ENCODE measurements at regions not wholly inside any gene's neighbourhood (a gene's known extent, or its start where the extent isn't known, plus 50 kb on each side); places are given as distances from the start of the nearest gene placed in this dataset.

- no peak for DNase-seq (ENCODE audit: low read depth, low spot score)
Measured at GRCh38 chr4:31058656-31059055, 338.5 kb downstream of the PCDH7 start.

GRCh38 chr4:31059753-31060522 is 339.8 kb downstream of the PCDH7 start:
- no peak for DNase-seq (ENCODE audit: low read depth, low spot score)

GRCh38 chr4:31065086-31065485 is 344.9 kb downstream of the PCDH7 start:
- no peak for DNase-seq (ENCODE audit: low read depth, low spot score)

GRCh38 chr4:31068257-31069075 is 348.3 kb downstream of the PCDH7 start:
- no peak for DNase-seq (ENCODE audit: low read depth, low spot score)

DNA sequence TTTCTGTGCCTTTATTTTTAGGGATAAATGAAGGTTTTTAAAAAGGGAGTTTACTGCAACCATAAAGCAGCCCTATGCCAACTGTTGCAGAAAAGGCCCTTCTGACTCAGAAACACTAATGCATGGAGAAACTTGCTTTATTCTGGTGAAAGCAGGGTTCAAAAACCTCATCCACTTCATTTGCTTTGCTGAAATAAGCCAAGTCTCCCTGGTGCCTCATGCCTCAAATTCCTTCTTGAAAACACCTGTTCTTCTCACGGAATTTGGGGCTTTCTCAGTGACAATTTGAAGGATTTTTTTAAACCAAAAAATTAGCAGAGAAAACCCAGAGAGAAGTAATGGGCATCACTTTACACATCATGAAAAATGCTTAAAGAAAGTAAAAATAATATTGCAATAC is 349.0 kb downstream of the PCDH7 start:
- no peak for DNase-seq (ENCODE audit: low read depth, low spot score)

GRCh38 chr4:31071508-31072486 is 351.6 kb downstream of the PCDH7 start:
- DNase-seq (ENCODE audit: low read depth, low spot score) = no peak

DNA sequence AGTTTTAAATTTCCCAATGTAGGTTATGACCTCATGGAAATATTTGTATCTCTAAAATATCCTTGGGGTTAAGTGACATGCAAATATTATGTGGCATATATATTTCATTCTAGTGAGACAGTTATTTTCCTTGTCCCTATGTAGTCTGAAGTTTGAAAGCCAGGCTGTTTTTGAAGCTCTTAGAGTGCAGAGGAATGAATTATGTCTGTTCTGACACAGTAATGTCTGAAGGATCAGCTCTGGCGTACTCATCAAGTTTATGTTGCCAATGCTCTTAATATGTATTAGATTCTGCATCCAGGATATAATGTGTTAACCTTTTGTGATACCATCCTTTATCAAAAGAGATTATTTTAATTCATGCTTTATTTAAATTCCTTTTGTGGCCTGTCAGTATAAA is 355.8 kb downstream of the PCDH7 start:
- DNase-seq (ENCODE audit: low read depth, low spot score) = no peak

DNA sequence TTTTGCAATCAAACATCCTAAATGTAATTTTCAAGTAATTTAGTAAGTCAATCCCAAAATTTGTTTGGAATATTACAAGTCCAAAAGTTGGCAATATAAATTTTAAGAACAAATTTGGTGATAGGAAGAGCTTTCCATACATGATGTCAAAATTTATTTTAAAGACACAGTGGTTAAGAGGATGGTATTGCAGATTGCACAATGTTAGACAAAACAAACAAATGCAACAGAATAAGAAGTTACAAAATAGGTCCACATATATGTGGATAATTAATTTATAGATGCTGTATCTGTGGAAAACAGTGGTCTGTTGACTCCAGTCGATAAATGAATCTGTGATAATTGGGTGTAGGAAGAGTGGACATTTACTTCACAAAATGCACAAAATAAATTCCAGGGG is 358.5 kb downstream of the PCDH7 start:
- no peak for DNase-seq (ENCODE audit: low read depth, low spot score)

DNA sequence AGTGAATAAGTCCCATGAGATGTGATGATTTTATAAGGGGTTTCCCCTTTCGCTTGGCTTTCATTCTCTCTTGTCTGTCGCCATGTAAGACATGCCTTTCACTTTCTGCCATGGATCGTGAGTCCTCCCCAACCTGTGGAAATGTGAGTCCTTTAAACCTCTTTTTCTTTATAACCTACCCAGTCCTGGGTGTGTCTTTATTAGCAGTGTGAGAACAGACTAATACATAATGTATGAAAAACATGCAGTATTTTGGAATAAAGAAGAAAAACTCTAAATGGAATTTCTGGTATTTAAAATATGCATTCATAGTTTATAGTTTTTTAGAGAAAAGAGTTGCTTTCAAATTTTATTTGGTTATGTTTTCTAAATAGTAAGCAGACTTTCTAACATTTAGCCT is 360.7 kb downstream of the PCDH7 start:
- DNase-seq (ENCODE audit: low read depth, low spot score) = no peak

GRCh38 chr4:31081366-31081765 is 361.2 kb downstream of the PCDH7 start:
- DNase-seq (ENCODE audit: low read depth, low spot score) = no peak

DNA sequence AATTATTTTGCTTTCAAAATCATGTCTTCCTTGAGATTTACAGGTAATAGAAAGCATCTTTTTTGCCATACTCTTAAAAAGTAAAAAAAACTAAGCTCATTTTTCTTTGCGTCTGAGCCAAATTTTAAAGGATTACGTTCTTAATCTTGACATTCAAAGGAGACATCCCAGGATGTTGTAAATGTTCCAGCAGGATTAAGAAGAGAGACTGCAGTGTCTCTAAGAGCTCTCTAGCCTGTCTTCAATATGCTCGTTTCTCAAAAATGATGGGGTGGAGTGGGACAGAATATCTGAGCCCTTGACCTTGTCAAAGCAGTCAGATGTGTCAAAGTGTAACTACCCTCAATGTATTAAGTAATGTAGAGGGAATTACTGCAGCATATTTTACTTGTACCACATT is 363.3 kb downstream of the PCDH7 start:
- DNase-seq (ENCODE audit: low read depth, low spot score) = no peak

DNA sequence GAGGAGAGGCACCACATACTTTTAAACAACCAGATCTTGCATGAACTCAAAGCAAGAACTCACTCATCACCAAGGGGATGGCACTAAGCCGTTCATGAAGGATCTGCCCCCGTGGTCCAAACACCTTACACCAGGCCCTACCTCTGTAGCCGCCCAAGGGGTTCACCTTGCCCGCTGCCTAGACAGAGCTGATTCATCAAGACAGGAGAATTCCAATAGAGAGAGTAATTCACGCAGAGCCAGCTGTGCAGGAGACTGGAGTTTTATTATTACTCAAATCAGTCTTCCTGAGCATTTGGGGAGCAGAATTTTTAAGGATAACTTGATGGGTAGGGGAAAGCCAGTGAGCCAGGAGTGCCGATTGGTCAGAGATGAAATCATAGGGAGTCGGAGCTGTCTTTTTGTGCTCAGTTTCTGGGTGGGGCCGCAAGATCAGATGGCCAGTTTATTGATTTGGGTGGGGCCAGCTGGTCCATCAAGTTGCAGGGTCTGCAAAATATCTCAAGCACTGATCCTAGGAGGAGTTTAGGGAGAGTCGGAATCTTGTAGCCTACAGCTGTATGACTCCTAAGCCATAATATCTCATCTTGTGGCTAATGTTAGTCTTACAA is 364.7 kb downstream of the PCDH7 start:
- no peak for DNase-seq (ENCODE audit: low read depth, low spot score)

DNA sequence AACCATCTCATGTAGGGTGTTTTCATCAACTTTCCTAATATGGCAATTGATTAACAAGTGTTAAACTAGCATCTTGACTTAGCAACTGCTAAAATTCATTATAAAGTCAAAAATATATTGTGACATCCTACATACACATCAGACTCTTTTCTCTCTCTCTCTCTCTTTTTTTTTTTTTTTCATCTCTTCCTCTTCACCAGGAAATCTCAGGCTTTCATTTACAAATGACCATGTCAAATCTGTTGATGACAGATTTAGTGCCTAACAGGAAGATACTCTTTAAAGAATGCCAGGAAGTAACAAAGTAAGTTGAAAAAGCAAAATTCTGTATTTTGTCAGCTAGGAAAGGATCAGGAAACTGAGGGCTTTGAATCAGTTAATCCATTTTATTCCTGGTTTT is 365.5 kb downstream of the PCDH7 start:
- no peak for DNase-seq (ENCODE audit: low read depth, low spot score)

DNA sequence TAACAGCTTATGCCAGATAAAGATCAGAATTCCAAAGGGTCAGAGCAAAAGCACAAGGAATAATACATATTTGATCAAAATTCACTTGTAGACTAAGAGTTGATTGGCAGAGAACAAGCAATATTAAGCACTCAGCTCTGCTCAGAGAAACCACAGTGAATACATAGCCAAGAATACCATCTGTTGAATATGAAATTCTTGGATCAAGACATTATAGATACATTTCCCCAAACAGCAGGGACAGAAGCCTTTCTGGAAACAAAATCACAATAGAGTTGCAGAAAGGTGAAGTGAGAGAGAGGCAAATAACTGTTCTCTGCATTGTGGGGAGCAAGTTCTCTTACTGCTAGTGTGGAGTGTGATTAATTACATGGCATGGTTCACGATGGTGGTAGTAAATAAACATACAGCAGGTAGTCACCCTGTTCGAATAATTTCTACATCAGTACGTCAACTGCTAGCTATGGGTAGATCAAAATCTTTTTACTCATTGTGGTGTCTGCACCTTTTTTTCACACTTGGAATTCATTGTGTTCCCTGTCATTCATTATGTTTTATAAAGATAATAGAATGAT is 366.7 kb downstream of the PCDH7 start:
- DNase-seq (ENCODE audit: low read depth, low spot score) = no peak

- DNase-seq (ENCODE audit: low read depth, low spot score) = no peak
Measured at GRCh38 chr4:31088600-31089230, 368.5 kb downstream of the PCDH7 start.

GRCh38 chr4:31089815-31090214 is 369.6 kb downstream of the PCDH7 start:
- no peak for DNase-seq (ENCODE audit: low read depth, low spot score)

GRCh38 chr4:31094474-31094873 is 374.3 kb downstream of the PCDH7 start:
- DNase-seq (ENCODE audit: low read depth, low spot score) = no peak

GRCh38 chr4:31097999-31098398 is 377.8 kb downstream of the PCDH7 start:
- DNase-seq (ENCODE audit: low read depth, low spot score) = no peak

GRCh38 chr4:31100536-31100935 is 380.4 kb downstream of the PCDH7 start:
- no peak for DNase-seq (ENCODE audit: low read depth, low spot score)

- DNase-seq (ENCODE audit: low read depth, low spot score) = no peak
Measured at GRCh38 chr4:31104043-31104442, 383.9 kb downstream of the PCDH7 start.

GRCh38 chr4:31104577-31104976 is 384.4 kb downstream of the PCDH7 start:
- no peak for DNase-seq (ENCODE audit: low read depth, low spot score)
